ENCODE measurements at regions not wholly inside any gene's neighbourhood (a gene's known extent, or its start where the extent isn't known, plus 50 kb on each side); places are given as distances from the start of the nearest gene placed in this dataset.

- TF ChIP-seq ZBTB33 (CRISPR knock-in tag; IDR thresholded peaks at IDR 0.05) (no peak), FOS (IDR thresholded peaks at IDR 0.05; ENCODE audit: extremely low read depth, insufficient read length) (no peak), PCBP2 (IDR thresholded peaks at IDR 0.05; ENCODE audit: low read depth, low read length, poor library complexity, severe bottlenecking) (no peak), ZNF174 (CRISPR knock-in tag; IDR thresholded peaks at IDR 0.05) (no peak), POLR2A (conservative IDR thresholded peaks at IDR 0.05) (no peak), ELF2 (CRISPR knock-in tag; IDR thresholded peaks at IDR 0.05) (no peak), ETS2 (tag; IDR thresholded peaks at IDR 0.05; ENCODE audit: borderline replicate concordance, poor library complexity, severe bottlenecking) (no peak), PREB (CRISPR knock-in tag; IDR thresholded peaks at IDR 0.05) (no peak), FOXK1 (CRISPR knock-in tag; IDR thresholded peaks at IDR 0.05; ENCODE audit: borderline replicate concordance) (no peak), HBP1 (CRISPR knock-in tag; IDR thresholded peaks at IDR 0.05) (no peak), ZBTB2 (IDR thresholded peaks at IDR 0.05) (no peak), ZKSCAN1 (IDR thresholded peaks at IDR 0.05; ENCODE audit: low read depth, low read length) (no peak), ZNF316 (IDR thresholded peaks at IDR 0.05) (no peak), FIP1L1 (IDR thresholded peaks at IDR 0.05; ENCODE audit: low read depth, low read length, poor library complexity, severe bottlenecking) (no peak), DEAF1 (CRISPR knock-in tag; IDR thresholded peaks at IDR 0.05) (peak; percentile 46; the same call in 1 of the 2 replicates), NFATC3 (IDR thresholded peaks at IDR 0.05) (no peak), ELF4 (CRISPR knock-in tag; IDR thresholded peaks at IDR 0.05) (0 out of 2 replicates have a peak, but pooled peaks have one; percentile 33), POLR2B (IDR thresholded peaks at IDR 0.05; ENCODE audit: low read depth, partially characterized antibody) (no peak), GMEB1 (CRISPR knock-in tag; IDR thresholded peaks at IDR 0.05) (no peak)
Observed at GRCh38 chr1:182200025-182200812, 138.7 kb upstream of the ZNF648 start (continued).

Measured in K562 (cell line).